ENCODE measurements at regions not wholly inside any gene's neighbourhood (a gene's known extent, or its start where the extent isn't known, plus 50 kb on each side); places are given as distances from the start of the nearest gene placed in this dataset.
"Not testable (repeated sequence)": the region's sequence is repeated elsewhere in the genome, so short reads cannot be mapped to it uniquely, and the experiment has no call there.

GRCh38 chr17:5896215-5896614, 174.0 kb upstream of the WSCD1 start:
- DNase-seq, result no peak

GRCh38 chr17:5897275-5897911, 172.8 kb upstream of the WSCD1 start:
- DNase-seq, result peak in 7 of 56 donors; percentile 3 to 21 (median 12)

DNA sequence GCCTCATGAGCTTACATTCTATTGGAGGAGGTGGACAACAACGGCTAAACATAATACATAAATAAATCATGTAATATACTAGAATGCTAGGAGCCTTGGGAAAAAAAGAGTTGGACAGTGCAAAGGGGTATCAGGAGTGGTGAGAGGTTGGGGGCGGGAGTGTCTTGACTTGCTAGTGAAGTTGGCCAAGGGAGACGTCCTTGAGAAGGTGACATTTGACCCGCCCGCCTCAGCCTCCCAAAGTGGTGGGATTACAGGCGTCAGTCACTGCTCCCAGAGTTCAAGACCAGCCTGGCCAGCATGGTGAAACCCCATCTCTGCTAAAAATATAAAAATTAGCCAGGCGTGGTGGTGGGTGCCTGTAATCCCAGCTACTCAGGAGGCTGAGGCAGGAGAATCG, 172.2 kb upstream of the WSCD1 start:
- DNase-seq, result not testable (repeated sequence)

- DNase-seq, result no peak
Measured at GRCh38 chr17:5898406-5898805, 171.8 kb upstream of the WSCD1 start.

DNA sequence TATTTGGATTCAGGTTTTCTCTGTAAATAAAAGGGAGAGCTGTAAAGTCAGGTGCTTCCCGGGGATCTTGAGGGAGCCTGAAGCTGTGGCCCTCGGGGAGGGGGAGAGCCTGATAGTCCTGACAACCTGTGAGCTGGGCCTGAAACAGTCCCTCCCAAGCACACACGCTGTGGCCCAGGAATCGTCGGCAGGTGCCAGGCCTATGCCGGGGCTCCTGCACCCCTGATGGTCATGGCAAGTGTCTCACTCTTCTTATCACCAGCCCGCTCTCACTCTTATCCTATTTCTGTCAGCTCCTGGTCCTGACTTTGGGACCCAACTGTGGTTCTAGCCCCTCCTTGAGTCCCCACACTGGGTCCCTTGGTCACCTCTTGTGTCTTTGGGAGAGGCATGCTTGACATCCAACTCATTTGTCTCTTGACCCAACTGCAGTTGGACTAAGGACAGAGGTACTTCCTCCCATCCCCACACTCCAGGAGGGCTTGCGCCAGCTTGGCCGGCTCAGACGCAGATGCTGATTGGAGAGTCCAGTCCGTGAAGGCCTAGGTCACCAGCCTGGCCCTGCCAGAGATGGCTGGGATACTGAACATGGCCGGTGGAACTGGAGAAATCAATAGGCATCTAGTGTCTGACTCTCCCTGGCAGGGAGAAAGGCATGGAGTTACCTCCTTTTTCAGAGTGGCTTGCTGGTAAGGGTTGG, 170.5 kb upstream of the WSCD1 start:
- DNase-seq, result no peak

- DNase-seq, result no peak
Measured at GRCh38 chr17:5901731-5902130, 168.4 kb upstream of the WSCD1 start.

- DNase-seq, result no peak
Measured at GRCh38 chr17:5902181-5903140, 167.7 kb upstream of the WSCD1 start.

DNA sequence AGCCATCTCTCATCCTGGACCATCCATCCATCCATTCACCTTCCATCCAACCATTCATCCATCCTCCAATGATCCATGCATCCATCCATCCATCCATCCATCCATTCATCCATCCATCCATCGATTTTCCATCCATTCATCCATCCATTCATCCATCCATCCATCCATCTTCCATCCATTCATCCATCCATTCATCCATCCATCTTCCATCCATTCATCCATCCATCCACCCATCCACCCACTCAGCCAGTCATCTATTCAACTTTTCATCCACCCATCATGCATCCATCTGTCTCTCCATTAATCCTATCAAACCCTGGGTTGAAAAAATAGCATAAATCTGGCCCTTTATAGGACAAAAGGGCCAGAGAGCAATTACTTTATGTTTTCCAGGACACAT, 158.3 kb upstream of the WSCD1 start:
- no peak for DNase-seq

GRCh38 chr17:5913032-5913531, 157.1 kb upstream of the WSCD1 start:
- DNase-seq, result peak in 31 of 56 donors; percentile 16 to 82 (median 47)

GRCh38 chr17:5913641-5914040, 156.5 kb upstream of the WSCD1 start:
- no peak for DNase-seq

GRCh38 chr17:5915337-5915736, 154.8 kb upstream of the WSCD1 start:
- DNase-seq, result no peak

DNA sequence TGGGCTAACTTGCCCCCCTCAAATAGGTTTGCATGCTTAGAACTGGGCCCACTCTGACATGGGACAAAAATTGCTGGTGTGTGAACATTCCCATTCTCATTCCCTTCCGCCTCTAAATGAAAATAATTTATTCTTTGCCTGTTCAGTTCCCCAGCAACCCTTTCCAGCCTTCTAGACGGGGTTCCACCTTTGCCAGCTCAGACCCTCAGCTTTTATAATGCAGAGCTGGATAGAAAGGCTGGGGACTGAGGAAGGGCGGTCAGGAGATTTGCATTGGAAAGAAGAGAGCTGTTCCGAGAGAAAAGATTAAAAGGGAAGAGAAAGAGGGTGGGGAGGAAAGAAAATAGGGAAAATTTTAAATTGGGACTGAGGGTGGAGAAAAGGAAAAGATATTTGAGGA, 151.1 kb upstream of the WSCD1 start:
- DNase-seq, result no peak

- no peak for DNase-seq
Measured at GRCh38 chr17:5921512-5922282, 148.5 kb upstream of the WSCD1 start.

DNA sequence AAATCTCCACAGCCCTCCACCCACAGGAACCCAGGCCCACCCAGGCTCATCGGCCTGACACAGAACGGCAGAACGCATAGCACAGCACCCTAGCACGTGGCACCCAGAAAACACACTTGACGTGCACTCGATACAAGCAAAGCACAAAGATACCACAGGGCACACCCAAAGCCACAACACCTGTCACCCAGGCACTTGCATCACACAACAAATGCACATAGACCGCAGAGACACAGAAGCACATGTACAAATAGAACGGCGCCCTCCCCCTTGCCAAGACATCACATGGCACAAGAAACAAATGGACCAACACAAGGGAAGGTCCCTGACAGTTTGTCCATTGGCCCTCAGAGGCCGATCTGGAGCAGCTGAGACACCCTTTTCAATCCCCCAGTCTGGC, 147.7 kb upstream of the WSCD1 start:
- DNase-seq, result no peak

- DNase-seq, result no peak
Measured at GRCh38 chr17:5929721-5930120, 140.5 kb upstream of the WSCD1 start.

DNA sequence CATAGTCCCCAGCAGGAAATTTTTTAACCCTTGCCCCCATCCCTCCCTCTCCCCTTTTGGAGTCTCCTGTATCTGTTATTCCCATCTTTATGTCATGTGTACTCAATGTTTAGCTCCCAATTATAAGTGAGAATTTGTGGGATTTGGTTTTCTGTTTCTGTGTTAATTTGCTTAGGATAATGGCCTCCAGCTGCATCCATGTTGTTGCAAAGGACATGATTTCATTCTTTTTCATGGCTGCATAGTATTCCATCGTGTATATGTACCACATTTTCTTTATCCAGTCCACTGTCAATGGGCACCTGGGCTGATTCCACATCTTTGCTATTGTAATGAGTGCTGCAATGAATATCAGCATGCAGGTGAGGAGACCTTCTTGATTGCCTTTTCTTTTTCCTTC, 139.6 kb upstream of the WSCD1 start:
- DNase-seq, result not testable (repeated sequence)

GRCh38 chr17:5931616-5932015, 138.6 kb upstream of the WSCD1 start:
- DNase-seq, result peak in 10 of 56 donors; percentile 3 to 34 (median 12)

DNA sequence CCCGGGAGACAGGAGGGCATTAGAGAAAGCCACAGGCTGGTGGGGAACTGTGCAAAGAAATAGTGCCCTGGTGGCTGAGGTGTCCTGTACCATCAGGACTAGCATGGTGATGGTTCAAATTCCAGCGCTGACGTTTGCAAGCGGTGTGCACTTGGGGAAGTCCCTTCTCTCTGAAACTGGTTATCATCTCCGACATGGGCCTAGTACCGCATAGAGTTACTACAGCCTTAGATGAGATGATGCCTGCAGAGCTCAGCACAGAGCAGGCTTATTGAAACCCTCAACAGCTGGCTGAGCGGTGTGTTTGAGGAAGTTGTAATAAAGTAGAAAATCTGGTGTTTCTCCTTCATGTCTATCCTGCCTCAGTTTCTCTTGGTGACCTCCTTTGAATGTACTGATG, 136.7 kb upstream of the WSCD1 start:
- no peak for DNase-seq

DNA sequence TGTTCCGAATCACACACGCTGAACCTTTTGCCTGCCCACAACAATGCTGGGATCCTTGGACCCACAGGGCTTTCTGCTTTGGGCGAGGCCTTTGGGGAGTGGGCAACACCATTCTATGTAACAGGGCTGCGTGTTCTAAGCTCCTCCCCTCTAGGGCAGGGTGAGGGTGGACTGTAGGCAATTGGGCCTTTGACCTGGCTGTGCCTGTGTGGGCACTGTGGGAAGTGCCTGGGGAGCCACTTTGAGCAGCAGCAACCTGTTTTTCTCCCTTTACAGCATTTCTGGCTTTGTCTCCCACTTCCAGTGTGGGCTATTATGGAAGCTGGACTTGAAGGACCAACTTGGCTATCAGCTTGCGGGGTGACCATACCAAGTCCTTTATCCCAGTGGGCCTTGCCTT, 128.9 kb upstream of the WSCD1 start:
- DNase-seq, result no peak

DNA sequence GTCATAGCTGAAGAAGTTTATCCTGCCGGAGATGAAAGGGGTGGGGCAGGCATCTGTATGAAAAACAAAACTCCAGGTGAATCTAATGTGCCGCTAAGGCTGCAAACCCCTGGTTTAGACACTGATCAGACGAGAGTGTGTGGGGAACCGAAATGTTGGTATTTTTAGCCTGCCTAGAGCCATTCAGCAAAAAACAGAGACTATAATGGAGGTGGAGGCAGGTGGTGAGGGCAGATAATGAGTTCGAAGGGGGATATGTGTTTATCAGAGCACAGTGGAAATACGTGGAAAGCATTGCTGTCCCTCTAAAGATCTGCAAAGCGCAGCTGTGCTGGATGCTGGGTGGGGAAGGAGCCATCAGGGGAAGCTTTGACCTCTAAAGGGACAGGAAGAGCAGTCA, 127.5 kb upstream of the WSCD1 start:
- no peak for DNase-seq

DNA sequence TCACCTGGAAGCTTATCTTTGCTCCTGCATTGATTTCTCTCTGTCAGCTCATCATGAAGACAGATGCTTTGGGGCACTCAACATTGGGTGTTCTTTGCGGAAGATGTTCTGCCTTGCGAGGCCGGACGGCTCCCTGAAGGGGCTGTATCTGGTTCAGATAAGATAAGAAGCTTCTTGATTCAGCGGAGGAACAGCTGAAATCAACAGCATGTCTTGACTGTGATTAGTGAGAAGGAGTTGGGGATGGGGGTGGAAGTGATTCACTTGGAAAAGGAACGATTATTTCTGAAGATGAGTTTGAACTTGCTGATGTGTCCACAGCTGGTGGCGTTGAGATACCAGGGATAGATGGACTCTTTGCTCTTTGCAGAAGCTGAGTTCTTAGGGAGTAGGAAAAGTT, 126.9 kb upstream of the WSCD1 start:
- no peak for DNase-seq

Data from amygdala (tissue), 56 donors.